HG03354 (cell line): ENCODE measurements at regions not wholly inside any gene's neighbourhood (a gene's known extent, or its start where the extent isn't known, plus 50 kb on each side); places are given as distances from the start of the nearest gene placed in this dataset.

Experiments
- ATAC-seq: cut with Tn5 transposase; IDR thresholded peaks from one replicate; pipeline ENCODE4 v1.9.1; 2021; ENCODE audit warnings: mild to moderate bottlenecking; ENCODE audit not compliant: unreplicated experiment, poor library complexity, severe bottlenecking

- ATAC-seq = no peak
Measured at GRCh38 chr14:101184104-101184455, 280.6 kb upstream of the RTL1 start.

GRCh38 chr14:101184572-101184971 lies 281.1 kb upstream of the RTL1 start:
- ATAC-seq = no peak

- no peak for ATAC-seq
Measured at GRCh38 chr14:101185073-101185835, 281.7 kb upstream of the RTL1 start.

- ATAC-seq = no peak
Measured at GRCh38 chr14:101185946-101186345, 282.4 kb upstream of the RTL1 start.

GRCh38 chr14:101186544-101186943 lies 283.0 kb upstream of the RTL1 start:
- no peak for ATAC-seq

- ATAC-seq = no peak
Measured at GRCh38 chr14:101186992-101187815, 283.7 kb upstream of the RTL1 start.

GRCh38 chr14:101187816-101188570 lies 284.5 kb upstream of the RTL1 start:
- no peak for ATAC-seq

- no peak for ATAC-seq
Measured at GRCh38 chr14:101188571-101188915, 285.0 kb upstream of the RTL1 start.

GRCh38 chr14:101189266-101189665 lies 285.7 kb upstream of the RTL1 start:
- no peak for ATAC-seq

GRCh38 chr14:101189962-101190560 lies 286.5 kb upstream of the RTL1 start:
- no peak for ATAC-seq

- ATAC-seq = no peak
Measured at GRCh38 chr14:101191101-101191720, 287.7 kb upstream of the RTL1 start.

GRCh38 chr14:101191721-101192660 lies 288.5 kb upstream of the RTL1 start:
- no peak for ATAC-seq

- ATAC-seq = no peak
Measured at GRCh38 chr14:101192661-101193000, 289.1 kb upstream of the RTL1 start.

GRCh38 chr14:101193106-101193844 lies 289.8 kb upstream of the RTL1 start:
- ATAC-seq = no peak

GRCh38 chr14:101193845-101194372 lies 290.4 kb upstream of the RTL1 start:
- ATAC-seq = no peak

- no peak for ATAC-seq
Measured at GRCh38 chr14:101194373-101195308, 291.1 kb upstream of the RTL1 start.

GRCh38 chr14:101195309-101195901 lies 291.9 kb upstream of the RTL1 start:
- no peak for ATAC-seq
